ENCODE measurements at regions not wholly inside any gene's neighbourhood (a gene's known extent, or its start where the extent isn't known, plus 50 kb on each side); places are given as distances from the start of the nearest gene placed in this dataset.

DNA sequence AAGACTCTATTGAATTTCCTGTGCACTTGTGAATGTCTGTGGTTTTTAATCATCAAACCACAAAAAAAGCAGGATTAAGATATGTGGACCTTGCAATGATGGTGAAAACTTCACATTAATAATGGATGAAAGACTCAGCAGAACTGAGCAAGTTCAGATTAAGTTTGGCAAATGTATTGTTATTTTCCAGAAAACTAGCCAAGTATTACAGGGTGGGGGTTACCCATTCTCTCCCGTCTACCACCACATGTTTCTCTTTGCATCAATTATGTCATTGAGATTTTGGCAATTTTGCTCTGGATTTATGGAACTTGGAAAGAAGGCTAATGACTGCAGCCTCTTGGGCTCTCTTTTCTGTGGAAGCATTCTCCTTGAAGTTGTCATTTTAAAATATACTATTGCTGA lies 577.1 kb downstream of the ANKRD50 start:
- Histone ChIP-seq H3K27me3 (ENCODE audit: control insufficient read depth, extremely low read depth, insufficient read depth, low read length) (no peaks in the 10 kb centered on the region), H3K9me1 (ENCODE audit: control insufficient read depth, extremely low read depth, insufficient read depth, low read length) (no peaks in the 10 kb centered on the region), H3K79me2 (ENCODE audit: control insufficient read depth, insufficient read depth, low read length) (no peaks in the 10 kb centered on the region), H3K27ac (ENCODE audit: control insufficient read depth, insufficient read depth, low read length) (no peak overlapping the region), H2AFZ (ENCODE audit: control insufficient read depth, low read length) (no peak overlapping the region), H3K9ac (ENCODE audit: control insufficient read depth, extremely low read depth, insufficient read depth, low read length) (no peak overlapping the region), H3K4me3 (ENCODE audit: control insufficient read depth in 2 of 3, extremely low read depth in 1 of 3, insufficient read depth in 2 of 3, low read depth in 1 of 3, low read length in 3 of 3) (no peak overlapping the region), H3K4me1 (ENCODE audit: control insufficient read depth, extremely low read depth, insufficient read depth, low read length) (no peaks in the 10 kb centered on the region), H4K20me1 (ENCODE audit: control insufficient read depth, extremely low read depth, insufficient read depth, low read length) (no peaks in the 10 kb centered on the region), H3K36me3 (ENCODE audit: control insufficient read depth in 2 of 2, extremely low read depth in 1 of 2, insufficient read depth in 2 of 2, low read length in 2 of 2) (no peaks in the 10 kb centered on the region), H3K4me2 (ENCODE audit: control insufficient read depth, extremely low read depth, insufficient read depth, low read depth, low read length) (no peak overlapping the region), H3K9me3 (ENCODE audit: control insufficient read depth, low read depth, low read length) (no peaks in the 10 kb centered on the region)
- dilution Hi-C loops (cut with MboI; ENCODE audit: extremely low pct_ligation_motif_present, low sequenced_read_pairs) = no loop called here
- DNase-seq (ENCODE audit: low read depth, low spot score) (no peak), FAIRE-seq (peak; percentile 44)
- TF ChIP-seq EZH2 (IDR thresholded peaks at IDR 0.05; ENCODE audit: low read length) = no peak
- TF ChIP-seq, protein P1, sequence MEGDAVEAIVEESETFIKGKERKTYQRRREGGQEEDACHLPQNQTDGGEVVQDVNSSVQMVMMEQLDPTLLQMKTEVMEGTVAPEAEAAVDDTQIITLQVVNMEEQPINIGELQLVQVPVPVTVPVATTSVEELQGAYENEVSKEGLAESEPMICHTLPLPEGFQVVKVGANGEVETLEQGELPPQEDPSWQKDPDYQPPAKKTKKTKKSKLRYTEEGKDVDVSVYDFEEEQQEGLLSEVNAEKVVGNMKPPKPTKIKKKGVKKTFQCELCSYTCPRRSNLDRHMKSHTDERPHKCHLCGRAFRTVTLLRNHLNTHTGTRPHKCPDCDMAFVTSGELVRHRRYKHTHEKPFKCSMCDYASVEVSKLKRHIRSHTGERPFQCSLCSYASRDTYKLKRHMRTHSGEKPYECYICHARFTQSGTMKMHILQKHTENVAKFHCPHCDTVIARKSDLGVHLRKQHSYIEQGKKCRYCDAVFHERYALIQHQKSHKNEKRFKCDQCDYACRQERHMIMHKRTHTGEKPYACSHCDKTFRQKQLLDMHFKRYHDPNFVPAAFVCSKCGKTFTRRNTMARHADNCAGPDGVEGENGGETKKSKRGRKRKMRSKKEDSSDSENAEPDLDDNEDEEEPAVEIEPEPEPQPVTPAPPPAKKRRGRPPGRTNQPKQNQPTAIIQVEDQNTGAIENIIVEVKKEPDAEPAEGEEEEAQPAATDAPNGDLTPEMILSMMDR (optimal IDR thresholded peaks at IDR 0.05 in 1 of 3, IDR thresholded peaks at IDR 0.05 in 1 of 3, conservative IDR thresholded peaks at IDR 0.05 in 1 of 3; ENCODE audit: extremely low read depth in 1 of 3, insufficient read depth in 2 of 3, low read length in 3 of 3) = no peak

DNA sequence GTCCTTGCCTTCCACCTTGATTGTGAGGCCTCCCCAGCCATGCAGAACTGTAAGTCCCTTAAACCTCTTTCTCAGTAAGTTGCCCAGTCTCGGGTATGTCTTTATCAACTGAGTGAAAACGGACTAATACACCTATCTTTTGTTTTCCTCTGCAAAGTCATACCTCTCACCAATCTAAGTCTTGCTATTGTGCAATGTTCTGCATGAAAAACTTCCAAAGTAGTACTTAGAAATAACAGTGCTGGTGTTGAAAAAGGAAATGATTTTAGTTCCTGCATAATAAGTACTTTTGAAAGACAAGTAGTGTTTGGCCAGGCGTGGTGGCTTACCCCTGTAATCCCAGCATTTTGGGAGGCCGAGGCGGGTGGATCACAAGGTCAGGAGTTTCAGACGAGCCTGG lies 573.5 kb downstream of the ANKRD50 start:
- no peaks in the 10 kb centered on the region for H3K36me3 ChIP-seq (ENCODE audit: control insufficient read depth in 2 of 2, extremely low read depth in 1 of 2, insufficient read depth in 2 of 2, low read length in 2 of 2)
- H3K27me3 ChIP-seq (ENCODE audit: control insufficient read depth, extremely low read depth, insufficient read depth, low read length) = no peaks in the 10 kb centered on the region
- DNase-seq (ENCODE audit: low read depth, low spot score) = no peak
- dilution Hi-C loops (cut with MboI; ENCODE audit: extremely low pct_ligation_motif_present, low sequenced_read_pairs) = no loop called here
- no peaks in the 10 kb centered on the region for H3K9me3 ChIP-seq (ENCODE audit: control insufficient read depth, low read depth, low read length)
- H3K9ac ChIP-seq (ENCODE audit: control insufficient read depth, extremely low read depth, insufficient read depth, low read length) = no peak overlapping the region
- no peak for FAIRE-seq
- H3K4me3 ChIP-seq (ENCODE audit: control insufficient read depth in 2 of 3, extremely low read depth in 1 of 3, insufficient read depth in 2 of 3, low read depth in 1 of 3, low read length in 3 of 3) = no peak overlapping the region
- no peak overlapping the region for H2AFZ ChIP-seq (ENCODE audit: control insufficient read depth, low read length)
- no peak overlapping the region for H3K27ac ChIP-seq (ENCODE audit: control insufficient read depth, insufficient read depth, low read length)
- no peaks in the 10 kb centered on the region for H3K9me1 ChIP-seq (ENCODE audit: control insufficient read depth, extremely low read depth, insufficient read depth, low read length)
- no peaks in the 10 kb centered on the region for H3K4me1 ChIP-seq (ENCODE audit: control insufficient read depth, extremely low read depth, insufficient read depth, low read length)
- H3K79me2 ChIP-seq (ENCODE audit: control insufficient read depth, insufficient read depth, low read length) = no peaks in the 10 kb centered on the region
- H4K20me1 ChIP-seq (ENCODE audit: control insufficient read depth, extremely low read depth, insufficient read depth, low read length) = no peaks in the 10 kb centered on the region
- no peak for TF ChIP-seq EZH2 (IDR thresholded peaks at IDR 0.05; ENCODE audit: low read length)
- TF ChIP-seq, protein P1 (optimal IDR thresholded peaks at IDR 0.05 in 1 of 3, IDR thresholded peaks at IDR 0.05 in 1 of 3, conservative IDR thresholded peaks at IDR 0.05 in 1 of 3; ENCODE audit: extremely low read depth in 1 of 3, insufficient read depth in 2 of 3, low read length in 3 of 3) = no peak
- H3K4me2 ChIP-seq (ENCODE audit: control insufficient read depth, extremely low read depth, insufficient read depth, low read depth, low read length) = no peak overlapping the region
